Calu3 (cell line): ENCODE measurements at regions not wholly inside any gene's neighbourhood (a gene's known extent, or its start where the extent isn't known, plus 50 kb on each side); places are given as distances from the start of the nearest gene placed in this dataset.

Experiments used
- BruUV-seq: library from RNA; stranded (reverse); fragments of 400-500 nt; replicated peaks from 2 replicates; lab custom pipeline; 2021; lab: Mats Ljungman, UMichigan
- CTCF ChIA-PET: fragments of 300-600 bp; sonication (Branson Sonifier 250); formaldehyde crosslinking; loops from one replicate; lab custom pipeline; 2022; ENCODE audit warnings: antibody characterized with exemption; lab: Charles Lee
- DNase-seq: peaks from one replicate; pipeline ENCODE4 v3.0.0; 2022
- H3K27ac Mint-ChIP-seq: one replicate; pipeline ENCODE4 v1.8.0; 2022; ENCODE audit warnings: mixed read lengths; ENCODE audit not compliant: unreplicated experiment
- H3K27me3 Mint-ChIP-seq: one replicate; pipeline ENCODE4 v1.8.0; 2022; ENCODE audit warnings: mixed read lengths; ENCODE audit not compliant: unreplicated experiment
- H3K36me3 Mint-ChIP-seq: one replicate; pipeline ENCODE4 v1.8.0; 2022; ENCODE audit warnings: mild to moderate bottlenecking, moderate library complexity, mixed read lengths; ENCODE audit not compliant: insufficient read depth, unreplicated experiment
- H3K4me1 Mint-ChIP-seq: one replicate; pipeline ENCODE4 v1.8.0; 2022; ENCODE audit warnings: mild to moderate bottlenecking, low read depth, mixed read lengths; ENCODE audit not compliant: unreplicated experiment
- H3K4me3 Mint-ChIP-seq: one replicate; pipeline ENCODE4 v1.8.0; 2022; ENCODE audit warnings: mild to moderate bottlenecking, low read depth, moderate library complexity, mixed read lengths; ENCODE audit not compliant: unreplicated experiment
- H3K9me3 Mint-ChIP-seq: one replicate; pipeline ENCODE4 v1.8.0; 2022; ENCODE audit warnings: low read depth, mixed read lengths; ENCODE audit not compliant: unreplicated experiment
- intact Hi-C: fragments of 100-400 bp; cut with micrococcal nuclease; formaldehyde crosslinking; loops from one replicate; pipeline ENCODE4 v1.10.0; 2022; ENCODE audit not compliant: unreplicated experiment
- TF ChIP-seq, protein P1 (sequence below): fragments of 200-600 bp; IDR thresholded peaks from one replicate; pipeline ENCODE4 v1.8.0; 2022; ENCODE audit warnings: antibody characterized with exemption; ENCODE audit not compliant: unreplicated experiment

DNA sequence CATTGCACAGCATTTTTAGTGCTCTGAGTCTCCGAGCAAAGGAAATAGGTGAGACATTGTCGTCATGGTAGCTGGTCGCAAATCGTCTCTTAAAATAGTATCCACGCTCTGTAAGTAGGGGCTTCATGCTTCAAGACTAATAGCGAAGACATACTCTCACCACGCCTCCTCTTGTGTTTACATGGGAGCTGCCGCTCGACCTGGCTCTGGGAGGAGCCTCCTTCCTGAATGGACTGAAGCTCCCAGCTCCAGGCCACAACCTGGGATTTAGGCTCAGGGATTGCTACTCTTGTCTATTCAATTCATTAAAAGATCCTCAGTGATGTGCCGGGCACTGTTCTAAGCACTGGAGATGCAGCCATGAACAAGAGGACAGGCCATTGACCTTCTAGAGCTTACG, 196.1 kb upstream of the GALNT17 start:
- Mint-ChIP-seq H3K9me3 (peaks cover 14% of the 10 kb centered on the region), H3K4me1 (no peaks in the 10 kb centered on the region), H3K27me3 (no peaks in the 10 kb centered on the region), H3K36me3 (no peaks in the 10 kb centered on the region), H3K4me3 (no peak overlapping the region), H3K27ac (no peak overlapping the region)
- DNase-seq = no peak
- intact Hi-C loops = no loop called here
- CTCF ChIA-PET = interaction anchor here (0.6 kb wide), 1 partner anchor 553 kb away, joined by 3 read pairs; no protein-coding TSS in a partner anchor
- no TSS peak for BruUV-seq
- TF ChIP-seq, protein P1, sequence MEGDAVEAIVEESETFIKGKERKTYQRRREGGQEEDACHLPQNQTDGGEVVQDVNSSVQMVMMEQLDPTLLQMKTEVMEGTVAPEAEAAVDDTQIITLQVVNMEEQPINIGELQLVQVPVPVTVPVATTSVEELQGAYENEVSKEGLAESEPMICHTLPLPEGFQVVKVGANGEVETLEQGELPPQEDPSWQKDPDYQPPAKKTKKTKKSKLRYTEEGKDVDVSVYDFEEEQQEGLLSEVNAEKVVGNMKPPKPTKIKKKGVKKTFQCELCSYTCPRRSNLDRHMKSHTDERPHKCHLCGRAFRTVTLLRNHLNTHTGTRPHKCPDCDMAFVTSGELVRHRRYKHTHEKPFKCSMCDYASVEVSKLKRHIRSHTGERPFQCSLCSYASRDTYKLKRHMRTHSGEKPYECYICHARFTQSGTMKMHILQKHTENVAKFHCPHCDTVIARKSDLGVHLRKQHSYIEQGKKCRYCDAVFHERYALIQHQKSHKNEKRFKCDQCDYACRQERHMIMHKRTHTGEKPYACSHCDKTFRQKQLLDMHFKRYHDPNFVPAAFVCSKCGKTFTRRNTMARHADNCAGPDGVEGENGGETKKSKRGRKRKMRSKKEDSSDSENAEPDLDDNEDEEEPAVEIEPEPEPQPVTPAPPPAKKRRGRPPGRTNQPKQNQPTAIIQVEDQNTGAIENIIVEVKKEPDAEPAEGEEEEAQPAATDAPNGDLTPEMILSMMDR = no peak

DNA sequence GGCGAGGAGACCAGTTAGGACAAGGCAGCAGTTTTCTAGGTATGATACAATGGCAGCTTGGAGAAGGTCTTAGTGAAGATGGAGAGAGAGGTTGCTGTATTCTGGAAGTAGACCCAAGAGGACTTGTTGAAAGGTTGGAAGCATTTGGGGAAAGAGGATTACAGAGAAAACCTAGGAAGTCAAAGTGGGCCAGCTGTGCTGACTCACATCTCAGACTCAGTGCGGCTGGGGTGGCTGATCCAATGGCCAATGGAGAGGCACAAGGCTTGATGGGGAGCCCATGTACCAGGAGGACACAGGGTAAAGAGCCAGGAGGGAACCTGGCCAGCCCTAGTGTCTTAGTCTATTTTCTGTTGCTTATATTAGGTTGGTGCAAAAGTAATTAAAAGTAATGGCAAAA, 194.5 kb upstream of the GALNT17 start:
- H3K9me3 Mint-ChIP-seq = peaks cover 16% of the 10 kb centered on the region
- CTCF ChIA-PET = no interaction called here
- TF ChIP-seq, protein P1 = no peak
- H3K4me3 Mint-ChIP-seq = no peak overlapping the region
- BruUV-seq = no TSS peak
- intact Hi-C loops = no loop called here
- no peaks in the 10 kb centered on the region for H3K36me3 Mint-ChIP-seq
- no peaks in the 10 kb centered on the region for H3K27me3 Mint-ChIP-seq
- H3K27ac Mint-ChIP-seq = no peak overlapping the region
- H3K4me1 Mint-ChIP-seq = no peaks in the 10 kb centered on the region
- DNase-seq = no peak

DNA sequence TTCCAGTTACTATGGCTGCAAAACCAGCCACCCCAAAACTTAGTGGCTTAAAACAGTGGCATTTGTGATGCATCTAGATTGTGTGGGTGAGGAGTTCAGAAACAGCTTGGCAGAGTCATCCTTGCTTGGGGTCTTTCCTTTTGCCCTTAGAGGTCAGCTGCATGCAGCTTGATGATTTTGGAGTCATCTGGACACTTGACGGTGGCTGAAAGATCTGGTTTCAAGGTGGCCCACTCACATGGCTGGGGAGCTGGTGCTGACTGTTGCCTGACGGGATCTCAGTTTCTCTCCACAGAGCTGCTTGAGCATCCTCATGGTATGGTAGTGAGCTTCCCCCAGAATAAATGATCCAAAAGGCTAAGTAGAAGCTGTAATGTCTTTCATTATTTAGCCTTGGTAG, 191.3 kb upstream of the GALNT17 start:
- DNase-seq = no peak
- Mint-ChIP-seq H3K27ac (no peak overlapping the region), H3K36me3 (no peaks in the 10 kb centered on the region), H3K4me1 (no peaks in the 10 kb centered on the region), H3K4me3 (no peak overlapping the region), H3K27me3 (no peaks in the 10 kb centered on the region), H3K9me3 (peaks cover 24% of the 10 kb centered on the region)
- BruUV-seq = no TSS peak
- CTCF ChIA-PET = no interaction called here
- intact Hi-C loops = no loop called here
- TF ChIP-seq, protein P1 = no peak

DNA sequence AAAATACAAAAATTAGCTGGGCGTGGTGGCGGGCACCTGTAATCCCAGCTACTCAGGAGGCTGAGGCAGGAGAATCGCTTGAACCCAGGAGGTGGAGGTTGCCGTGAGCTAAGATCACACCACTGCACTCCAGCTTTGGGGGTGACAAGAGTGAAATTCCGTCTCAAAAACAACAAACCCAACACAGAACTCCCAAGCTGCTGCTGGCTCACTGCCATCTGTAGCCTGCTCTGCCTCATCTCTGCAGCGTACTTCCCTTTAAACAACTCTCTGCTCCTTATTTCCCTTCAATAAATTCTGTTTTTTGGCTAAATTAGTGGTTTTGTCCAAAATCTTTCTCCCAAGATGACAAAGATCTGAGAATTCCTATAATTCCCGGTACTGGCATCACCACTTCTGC, 189.2 kb upstream of the GALNT17 start:
- TF ChIP-seq, protein P1 = no peak
- H3K36me3 Mint-ChIP-seq = no peaks in the 10 kb centered on the region
- CTCF ChIA-PET = no interaction called here
- no peaks in the 10 kb centered on the region for H3K27me3 Mint-ChIP-seq
- no peak overlapping the region for H3K4me3 Mint-ChIP-seq
- no peaks in the 10 kb centered on the region for H3K4me1 Mint-ChIP-seq
- peaks cover 18% of the 10 kb centered on the region for H3K9me3 Mint-ChIP-seq
- BruUV-seq = no TSS peak
- intact Hi-C loops = no loop called here
- H3K27ac Mint-ChIP-seq = no peak overlapping the region
- no peak for DNase-seq
